Activated B cell treated with CpG ODN at 0.5 μM for 24 hours (primary cell): ENCODE measurements at regions not wholly inside any gene's neighbourhood (a gene's known extent, or its start where the extent isn't known, plus 50 kb on each side); places are given as distances from the start of the nearest gene placed in this dataset.

Experiments used
- ATAC-seq: fragments of 200-7000 bp; cut with Tn5 transposase; one replicate; pipeline ENCODE4 v1.10.0; 2021; ENCODE audit warnings: low read depth, mild to moderate bottlenecking, moderate library complexity
- CTCF ChIA-PET: fragments of 350-600 bp; sonication (Branson Sonifier 250); formaldehyde crosslinking; loops from one replicate; lab custom pipeline; 2021; ENCODE audit warnings: antibody characterized with exemption; lab: Charles Lee
- POLR2A ChIA-PET: fragments of 350-600 bp; sonication (Branson Sonifier 250); formaldehyde crosslinking; loops from one replicate; lab custom pipeline; 2021; ENCODE audit warnings: antibody characterized with exemption; lab: Charles Lee
- DNase-seq: peaks from one replicate; pipeline ENCODE4 v3.0.0; 2022
- H3K27ac Mint-ChIP-seq: one replicate; pipeline ENCODE4 v1.8.0; 2020; ENCODE audit warnings: mixed read lengths
- H3K27me3 Mint-ChIP-seq: one replicate; pipeline ENCODE4 v1.8.0; 2021; ENCODE audit warnings: mixed read lengths
- H3K36me3 Mint-ChIP-seq: one replicate; pipeline ENCODE4 v1.8.0; 2021; ENCODE audit warnings: low read depth, mixed read lengths
- H3K4me1 Mint-ChIP-seq: one replicate; pipeline ENCODE4 v1.8.0; 2021; ENCODE audit warnings: mixed read lengths
- H3K4me3 Mint-ChIP-seq: one replicate; pipeline ENCODE4 v1.8.0; 2020; ENCODE audit warnings: mild to moderate bottlenecking, mixed read lengths
- H3K9me3 Mint-ChIP-seq: one replicate; pipeline ENCODE4 v1.8.0; 2020; ENCODE audit warnings: mixed read lengths
- CTCF ChIP-seq: fragments of 200-600 bp; IDR thresholded peaks from one replicate; pipeline ENCODE4 v1.8.0; 2022; ENCODE audit warnings: antibody characterized with exemption, mild to moderate bottlenecking
- intact Hi-C: fragments of 100-400 bp; cut with micrococcal nuclease; formaldehyde crosslinking; loops from one replicate; pipeline ENCODE4 v1.15.1; 2024

GRCh38 chr6:146901940-146902816 lies 302.0 kb upstream of the STXBP5 start:
- intact Hi-C loops = no loop called here

GRCh38 chr6:146902846-146903245 lies 301.4 kb upstream of the STXBP5 start:
- no peak for ATAC-seq
- H3K27ac Mint-ChIP-seq = no peak overlapping the region
- no peaks in the 10 kb centered on the region for H3K4me1 Mint-ChIP-seq
- TF ChIP-seq CTCF = no peak
- no peaks in the 10 kb centered on the region for H3K27me3 Mint-ChIP-seq
- no peaks in the 10 kb centered on the region for H3K36me3 Mint-ChIP-seq
- CTCF ChIA-PET = no interaction called here
- H3K9me3 Mint-ChIP-seq = no peaks in the 10 kb centered on the region
- POLR2A ChIA-PET = no interaction called here
- DNase-seq = no peak
- intact Hi-C loops = no loop called here
- no peak overlapping the region for H3K4me3 Mint-ChIP-seq

More at GRCh38 chr6:146901940-146902816, 302.0 kb upstream of the STXBP5 start:
- no peaks in the 10 kb centered on the region for H3K36me3 Mint-ChIP-seq
- ATAC-seq = no peak
- H3K4me1 Mint-ChIP-seq = no peaks in the 10 kb centered on the region
- no peak for TF ChIP-seq CTCF
- ChIA-PET CTCF (no interaction called here), POLR2A (no interaction called here)
- no peak for DNase-seq
- H3K4me3 Mint-ChIP-seq = no peak overlapping the region
- no peak overlapping the region for H3K27ac Mint-ChIP-seq
- no peaks in the 10 kb centered on the region for H3K9me3 Mint-ChIP-seq
- H3K27me3 Mint-ChIP-seq = peaks cover 2% of the 10 kb centered on the region

- TF ChIP-seq CTCF = no peak
- no peak for ATAC-seq
- CTCF ChIA-PET = no interaction called here
- intact Hi-C loops = no loop called here
- Mint-ChIP-seq H3K27ac (no peak overlapping the region), H3K9me3 (no peaks in the 10 kb centered on the region), H3K27me3 (no peaks in the 10 kb centered on the region), H3K4me1 (no peaks in the 10 kb centered on the region), H3K4me3 (no peak overlapping the region), H3K36me3 (no peaks in the 10 kb centered on the region)
- POLR2A ChIA-PET = no interaction called here
- DNase-seq = no peak
Observed at GRCh38 chr6:146903451-146903850, 300.8 kb upstream of the STXBP5 start.

- intact Hi-C loops = no loop called here
- ChIA-PET POLR2A (no interaction called here), CTCF (no interaction called here)
- DNase-seq (no peak), ATAC-seq (no peak)
- H3K27ac Mint-ChIP-seq = no peak overlapping the region
- no peak overlapping the region for H3K4me3 Mint-ChIP-seq
- TF ChIP-seq CTCF = no peak
- H3K9me3 Mint-ChIP-seq = no peaks in the 10 kb centered on the region
- no peaks in the 10 kb centered on the region for H3K4me1 Mint-ChIP-seq
- H3K27me3 Mint-ChIP-seq = no peaks in the 10 kb centered on the region
- no peaks in the 10 kb centered on the region for H3K36me3 Mint-ChIP-seq
Observed at GRCh38 chr6:146904596-146904995, 299.6 kb upstream of the STXBP5 start.

GRCh38 chr6:146905181-146905704 lies 299.0 kb upstream of the STXBP5 start:
- no peak for TF ChIP-seq CTCF
- no peaks in the 10 kb centered on the region for H3K27me3 Mint-ChIP-seq
- CTCF ChIA-PET = no interaction called here
- no peaks in the 10 kb centered on the region for H3K9me3 Mint-ChIP-seq
- H3K36me3 Mint-ChIP-seq = no peaks in the 10 kb centered on the region
- H3K4me1 Mint-ChIP-seq = no peaks in the 10 kb centered on the region
- intact Hi-C loops = no loop called here
- no peak overlapping the region for H3K27ac Mint-ChIP-seq
- H3K4me3 Mint-ChIP-seq = no peak overlapping the region
- POLR2A ChIA-PET = no interaction called here
- ATAC-seq (no peak), DNase-seq (no peak)
